CD14-positive monocyte (primary cell): ENCODE measurements at regions not wholly inside any gene's neighbourhood (a gene's known extent, or its start where the extent isn't known, plus 50 kb on each side); places are given as distances from the start of the nearest gene placed in this dataset.

ENCODE experiments used
- DNase-seq, 3 donors: peaks; one replicate each; pipeline ENCODE4 v3.0.0-alpha.2; 2011 to 2022
- H2AFZ ChIP-seq: 2 replicates; pipeline ENCODE4 v1.6.0; 2012; ENCODE audit warnings: mild to moderate bottlenecking, low read depth, low read length, inconsistent platforms; ENCODE audit not compliant: insufficient read depth, poor library complexity, severe bottlenecking
- H3K27ac ChIP-seq, 2 donors: 1 replicate in 1 of 2; 2 replicates in 1 of 2; pipeline ENCODE4 v1.5.1; 2012 to 2013; ENCODE audit warnings: low read length in 2 of 2, control low read depth in 1 of 2, inconsistent platforms in 1 of 2, low read depth in 1 of 2, mild to moderate bottlenecking in 1 of 2
- H3K27me3 ChIP-seq, 2 donors: one replicate each; pipeline versions ENCODE4 v1.6.0 to v1.6.1; 2011 to 2013; ENCODE audit warnings: low read length in 2 of 2; ENCODE audit not compliant: control insufficient read depth in 2 of 2, insufficient read depth in 2 of 2
- H3K36me3 ChIP-seq, 2 donors: replicated peaks in 1 of 2; 1 replicate in 1 of 2; 2 replicates in 1 of 2; pipeline versions ENCODE4 v1.5.1 to v1.6.1; 2012 to 2013; ENCODE audit warnings: low read length in 2 of 2, control low read depth in 1 of 2, inconsistent platforms in 1 of 2, mild to moderate bottlenecking in 1 of 2; ENCODE audit not compliant: insufficient read depth in 2 of 2, control insufficient read depth in 1 of 2
- H3K4me1 ChIP-seq, 2 donors: 1 replicate in 1 of 2; 2 replicates in 1 of 2; pipeline versions ENCODE4 v1.5.1 to v1.6.1; 2012 to 2013; ENCODE audit warnings: low read length in 2 of 2, control low read depth in 1 of 2, inconsistent platforms in 1 of 2, mild to moderate bottlenecking in 1 of 2, moderate library complexity in 1 of 2; ENCODE audit not compliant: insufficient read depth in 2 of 2, control insufficient read depth in 1 of 2
- H3K4me2 ChIP-seq: replicated peaks from 2 replicates; pipeline ENCODE3; 2012; ENCODE audit warnings: low read length, moderate library complexity, mild to moderate bottlenecking; ENCODE audit not compliant: poor library complexity, severe bottlenecking; ENCODE audit errors: extremely low read depth
- H3K4me3 ChIP-seq, 3 experiments: fragments of 200-600 bp in 1 of 3; sonication (generic) in 1 of 3; replicated peaks in 1 of 3; 1 replicate in 2 of 3; 2 replicates in 1 of 3; pipeline ENCODE4 v1.5.1; 2011 to 2013; ENCODE audit warnings: low read length in 3 of 3, mild to moderate bottlenecking in 3 of 3, control low read depth in 2 of 3, low read depth in 2 of 3, inconsistent platforms in 1 of 3, moderate library complexity in 1 of 3
- H3K79me2 ChIP-seq: 2 replicates; pipeline ENCODE4 v1.6.0; 2012; ENCODE audit warnings: mild to moderate bottlenecking, control low read depth, inconsistent platforms, low read length, moderate library complexity; ENCODE audit not compliant: insufficient read depth
- H3K9ac ChIP-seq: 2 replicates; pipeline ENCODE4 v1.6.0; 2017; ENCODE audit warnings: low read length, mild to moderate bottlenecking; ENCODE audit not compliant: insufficient read depth, poor library complexity, severe bottlenecking
- H3K9me3 ChIP-seq, 2 donors: replicated peaks in 1 of 2; 1 replicate in 1 of 2; 2 replicates in 1 of 2; pipeline versions ENCODE4 v1.5.1 to v1.6.1; 2012 to 2013; ENCODE audit warnings: low read length in 2 of 2, control low read depth in 1 of 2; ENCODE audit not compliant: control insufficient read depth in 1 of 2, insufficient read depth in 1 of 2
- H4K20me1 ChIP-seq: 2 replicates; pipeline ENCODE4 v1.6.0; 2012; ENCODE audit warnings: mild to moderate bottlenecking, low read length, control low read depth, moderate library complexity; ENCODE audit not compliant: insufficient read depth
- H3K27ac Mint-ChIP-seq, 7 donors: one replicate each; pipeline ENCODE4 v1.8.0; 2020; ENCODE audit warnings: mild to moderate bottlenecking in 7 of 7, mixed read lengths in 7 of 7, moderate library complexity in 6 of 7, inconsistent platforms in 2 of 7
- H3K27me3 Mint-ChIP-seq, 3 donors: one replicate each; pipeline ENCODE4 v1.8.0; 2021 to 2022; ENCODE audit warnings: low read depth in 3 of 3, mild to moderate bottlenecking in 3 of 3, mixed read lengths in 3 of 3, moderate library complexity in 3 of 3, inconsistent platforms in 1 of 3
- H3K36me3 Mint-ChIP-seq, 2 donors: one replicate each; pipeline ENCODE4 v1.8.0; 2020; ENCODE audit warnings: mixed read lengths in 2 of 2, inconsistent platforms in 1 of 2, mild to moderate bottlenecking in 1 of 2
- H3K4me1 Mint-ChIP-seq: one replicate; pipeline ENCODE4 v1.8.0; 2020; ENCODE audit warnings: mild to moderate bottlenecking, mixed read lengths
- H3K4me3 Mint-ChIP-seq, 2 donors: one replicate each; pipeline ENCODE4 v1.8.0; 2020; ENCODE audit warnings: mild to moderate bottlenecking in 2 of 2, mixed read lengths in 2 of 2, moderate library complexity in 1 of 2
- H3K9me3 Mint-ChIP-seq, 7 donors: one replicate each; pipeline ENCODE4 v1.8.0; 2020 to 2022; ENCODE audit warnings: mixed read lengths in 7 of 7, mild to moderate bottlenecking in 6 of 7, moderate library complexity in 6 of 7, inconsistent platforms in 2 of 7
- WGBS: methylation state at CpG from one replicate; pipeline ENCODE4 v1.1.5; 2013; ENCODE audit warnings: missing lambda C conversion rate; ENCODE audit not compliant: insufficient coverage; 5-methylcytosine and 5-hydroxymethylcytosine counted together
- intact Hi-C, 2 donors: fragments of 100-400 bp; cut with micrococcal nuclease; formaldehyde crosslinking; loops; one replicate each; pipeline versions ENCODE4 v1.15.0 to v1.15.1; 2023
- TF ChIP-seq, protein P1 (sequence below): fragments of 200-600 bp; IDR thresholded peaks from one replicate; pipeline ENCODE4 v1.8.0; 2022; ENCODE audit warnings: antibody characterized with exemption, mild to moderate bottlenecking

DNA sequence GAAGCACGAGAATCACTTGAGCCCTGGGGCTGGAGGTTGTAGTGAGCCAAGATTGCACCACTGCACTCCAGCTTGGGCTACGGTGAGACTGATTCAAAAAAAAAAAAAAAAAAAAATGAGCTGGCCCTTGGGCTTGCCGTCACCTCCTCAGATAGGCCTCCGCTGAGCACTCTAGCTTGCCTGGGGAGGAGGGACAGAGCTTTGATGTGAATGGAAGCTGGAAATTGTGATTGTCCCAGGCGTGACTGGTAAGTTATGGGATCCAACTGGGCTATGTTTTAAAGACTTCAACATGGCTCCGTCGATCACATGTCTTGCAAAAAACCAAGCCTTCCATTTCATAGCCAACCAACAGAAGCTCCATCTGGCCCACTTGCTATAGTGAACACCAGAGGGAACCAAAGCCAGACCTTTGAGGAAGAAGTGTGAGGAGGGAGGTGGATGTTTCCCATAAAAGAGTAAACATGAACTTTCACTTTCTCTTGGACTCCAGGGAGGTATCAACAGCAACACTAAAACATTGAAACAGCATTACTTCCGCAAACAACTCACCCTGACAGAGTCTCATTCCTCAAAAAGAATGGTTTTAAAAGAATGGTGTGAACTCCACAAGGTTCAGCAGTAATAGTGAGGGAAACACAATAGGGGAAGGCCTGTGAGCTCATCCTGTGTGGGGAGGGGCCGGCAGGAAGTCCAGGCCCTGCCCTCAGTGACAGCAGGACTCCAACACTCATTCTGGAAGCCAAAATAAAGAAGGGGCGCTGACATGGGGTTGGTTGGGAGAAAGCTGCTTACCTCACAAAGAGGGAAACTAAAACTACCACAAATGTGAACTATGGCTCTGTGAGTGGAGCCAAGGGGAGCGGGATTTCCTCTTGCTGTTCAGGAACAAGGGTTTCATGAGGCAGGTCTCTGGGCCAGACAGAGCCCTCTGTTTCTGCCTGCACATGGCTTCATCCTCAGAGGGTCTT, 59.2 kb upstream of the IL12A start:
- Mint-ChIP-seq H3K27ac (peak overlapping the region; percentile 86 to 99 (median 92)), H3K9me3 (peaks cover 8 to 18% (median 14%) of the 10 kb centered on the region in 7 donors), H3K4me3 (peak overlapping the region; percentile 58 to 71), H3K36me3 (peaks cover 2 to 4% of the 10 kb centered on the region in 2 donors), H3K4me1 (peaks cover 40% of the 10 kb centered on the region), H3K27me3 (peaks cover 0 to 2% (median 0%) of the 10 kb centered on the region in 3 donors)
- Histone ChIP-seq H3K9ac (no peak overlapping the region), H3K79me2 (no peaks in the 10 kb centered on the region), H3K9me3 (peaks cover 12 to 13% of the 10 kb centered on the region in 2 donors), H3K4me3 (peak overlapping the region in 2 of 3 experiments; percentile 1 to 53), H3K27ac (peak overlapping the region; percentile 76 to 86), H3K4me1 (peaks cover 40 to 45% of the 10 kb centered on the region in 2 donors), H2AFZ (peak overlapping the region; percentile 72), H4K20me1 (no peaks in the 10 kb centered on the region), H3K36me3 (no peaks in the 10 kb centered on the region), H3K4me2 (peak overlapping the region; percentile 57), H3K27me3 (no peaks in the 10 kb centered on the region)
- DNase-seq, result peak; percentile 89 to 94 (median 89)
- TF ChIP-seq, protein P1, sequence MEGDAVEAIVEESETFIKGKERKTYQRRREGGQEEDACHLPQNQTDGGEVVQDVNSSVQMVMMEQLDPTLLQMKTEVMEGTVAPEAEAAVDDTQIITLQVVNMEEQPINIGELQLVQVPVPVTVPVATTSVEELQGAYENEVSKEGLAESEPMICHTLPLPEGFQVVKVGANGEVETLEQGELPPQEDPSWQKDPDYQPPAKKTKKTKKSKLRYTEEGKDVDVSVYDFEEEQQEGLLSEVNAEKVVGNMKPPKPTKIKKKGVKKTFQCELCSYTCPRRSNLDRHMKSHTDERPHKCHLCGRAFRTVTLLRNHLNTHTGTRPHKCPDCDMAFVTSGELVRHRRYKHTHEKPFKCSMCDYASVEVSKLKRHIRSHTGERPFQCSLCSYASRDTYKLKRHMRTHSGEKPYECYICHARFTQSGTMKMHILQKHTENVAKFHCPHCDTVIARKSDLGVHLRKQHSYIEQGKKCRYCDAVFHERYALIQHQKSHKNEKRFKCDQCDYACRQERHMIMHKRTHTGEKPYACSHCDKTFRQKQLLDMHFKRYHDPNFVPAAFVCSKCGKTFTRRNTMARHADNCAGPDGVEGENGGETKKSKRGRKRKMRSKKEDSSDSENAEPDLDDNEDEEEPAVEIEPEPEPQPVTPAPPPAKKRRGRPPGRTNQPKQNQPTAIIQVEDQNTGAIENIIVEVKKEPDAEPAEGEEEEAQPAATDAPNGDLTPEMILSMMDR, result peak; percentile 72
- intact Hi-C loops, result loop anchor here (5.0 to 10.0 kb wide), 3 partner anchors 58 to 195 kb away; partner anchors contain the start of gene IL12A (in 1 of the 2)
- WGBS, result 78% methylated on average over 4 of the region's 11 CpGs

DNA sequence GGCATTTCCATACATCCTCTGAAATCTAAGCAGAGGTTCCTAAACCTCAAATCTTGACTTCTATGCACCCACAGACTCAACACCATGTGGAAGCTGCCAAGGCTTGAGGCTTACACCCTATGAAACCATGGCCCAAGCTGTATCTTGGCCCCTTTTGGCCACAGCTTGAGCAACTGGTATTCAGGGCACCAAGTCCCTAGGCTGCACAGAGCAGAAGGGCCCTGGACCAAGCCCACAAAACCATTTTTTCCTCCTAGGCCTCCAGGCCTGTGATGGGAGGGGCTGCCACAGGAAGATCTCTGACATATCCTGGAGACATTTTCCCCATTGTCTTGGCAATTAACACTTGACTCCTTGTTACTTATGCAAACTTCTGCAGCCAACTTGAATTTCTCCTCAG, 54.4 kb upstream of the IL12A start:
- H4K20me1 ChIP-seq, result no peaks in the 10 kb centered on the region
- peaks cover 5 to 7% of the 10 kb centered on the region in 2 donors for H3K36me3 Mint-ChIP-seq
- H3K79me2 ChIP-seq, result no peaks in the 10 kb centered on the region
- TF ChIP-seq, protein P1, result no peak
- no peak overlapping the region for H3K9ac ChIP-seq
- no peak overlapping the region for H3K4me3 ChIP-seq
- H3K27ac Mint-ChIP-seq, result no peak overlapping the region
- peaks cover 28% of the 10 kb centered on the region for H3K4me1 Mint-ChIP-seq
- no peak overlapping the region for H2AFZ ChIP-seq
- intact Hi-C loops, result loop anchor here in 1 of 2 donors (5.0 kb wide), 1 partner anchor 53 kb away; the partner anchor contains the start of gene IL12A
- H3K9me3 Mint-ChIP-seq, result peaks cover 16 to 27% (median 19%) of the 10 kb centered on the region in 7 donors
- no peaks in the 10 kb centered on the region for H3K27me3 ChIP-seq
- DNase-seq, result no peak
- no peak overlapping the region for H3K4me3 Mint-ChIP-seq
- H3K27me3 Mint-ChIP-seq, result peaks cover 0 to 4% (median 0%) of the 10 kb centered on the region in 3 donors
- peaks cover 35% of the 10 kb centered on the region in 2 donors for H3K4me1 ChIP-seq
- no peak overlapping the region for H3K4me2 ChIP-seq
- no peak overlapping the region for H3K27ac ChIP-seq
- H3K9me3 ChIP-seq, result peaks cover 13 to 20% of the 10 kb centered on the region in 2 donors
- H3K36me3 ChIP-seq, result no peaks in the 10 kb centered on the region
